T1000 (cell line): ENCODE measurements at regions not wholly inside any gene's neighbourhood (a gene's known extent, or its start where the extent isn't known, plus 50 kb on each side); places are given as distances from the start of the nearest gene placed in this dataset.

Experiments
- DNase-seq: peaks from one replicate; lab custom pipeline; 2025; ENCODE audit warnings: mixed read lengths; lab: John Stamatoyannopoulos, UW

- no peak for DNase-seq
These were observed 67.8 kb upstream of the CITED2 start for GRCh38 chr6:139442188-139442671.

DNA sequence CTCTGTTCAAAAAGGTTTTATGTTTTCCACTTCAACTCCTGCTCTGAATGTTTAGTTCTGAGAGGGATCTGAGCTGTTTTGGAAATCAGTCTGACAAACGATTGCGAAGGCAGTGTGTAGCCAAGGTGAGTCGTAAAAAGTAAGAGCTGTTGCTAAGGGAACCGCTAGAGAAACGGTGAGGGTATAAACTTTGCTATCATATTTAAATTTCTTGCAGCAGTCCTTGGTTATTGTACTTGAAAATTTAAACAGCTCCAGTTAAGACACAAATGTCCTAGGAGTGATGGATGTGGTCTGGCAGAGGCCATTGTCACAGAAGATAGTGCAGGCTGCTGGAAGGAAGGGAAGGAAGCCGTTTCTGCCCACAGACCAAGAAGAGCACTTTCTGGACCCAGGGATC is 64.9 kb upstream of the CITED2 start:
- no peak for DNase-seq

DNA sequence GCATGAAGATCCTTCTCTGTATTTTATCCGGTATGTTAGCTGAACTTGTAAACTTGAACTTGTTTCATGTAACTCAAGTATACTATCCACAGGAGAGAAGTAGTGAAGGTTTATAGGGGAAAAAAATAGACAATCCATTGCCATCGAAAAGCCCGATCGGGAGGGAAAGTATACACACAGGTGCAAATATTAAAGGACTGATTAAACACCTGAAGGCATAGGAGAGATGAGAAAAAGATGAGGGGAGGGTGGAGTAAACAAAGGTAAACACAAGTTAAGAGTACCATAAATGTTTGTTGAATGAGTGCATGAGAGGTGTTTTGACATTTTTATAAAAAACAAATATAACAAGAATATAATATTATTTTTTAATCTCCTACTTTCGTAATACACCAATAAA is 64.3 kb upstream of the CITED2 start:
- no peak for DNase-seq

- DNase-seq: no peak
These were observed 62.5 kb upstream of the CITED2 start for GRCh38 chr6:139436957-139437348.

- DNase-seq: no peak
These were observed 61.9 kb upstream of the CITED2 start for GRCh38 chr6:139436200-139436956.

- DNase-seq: no peak
These were observed 59.4 kb upstream of the CITED2 start for GRCh38 chr6:139433631-139434419.

- no peak for DNase-seq
These were observed 57.1 kb upstream of the CITED2 start for GRCh38 chr6:139431602-139431956.

DNA sequence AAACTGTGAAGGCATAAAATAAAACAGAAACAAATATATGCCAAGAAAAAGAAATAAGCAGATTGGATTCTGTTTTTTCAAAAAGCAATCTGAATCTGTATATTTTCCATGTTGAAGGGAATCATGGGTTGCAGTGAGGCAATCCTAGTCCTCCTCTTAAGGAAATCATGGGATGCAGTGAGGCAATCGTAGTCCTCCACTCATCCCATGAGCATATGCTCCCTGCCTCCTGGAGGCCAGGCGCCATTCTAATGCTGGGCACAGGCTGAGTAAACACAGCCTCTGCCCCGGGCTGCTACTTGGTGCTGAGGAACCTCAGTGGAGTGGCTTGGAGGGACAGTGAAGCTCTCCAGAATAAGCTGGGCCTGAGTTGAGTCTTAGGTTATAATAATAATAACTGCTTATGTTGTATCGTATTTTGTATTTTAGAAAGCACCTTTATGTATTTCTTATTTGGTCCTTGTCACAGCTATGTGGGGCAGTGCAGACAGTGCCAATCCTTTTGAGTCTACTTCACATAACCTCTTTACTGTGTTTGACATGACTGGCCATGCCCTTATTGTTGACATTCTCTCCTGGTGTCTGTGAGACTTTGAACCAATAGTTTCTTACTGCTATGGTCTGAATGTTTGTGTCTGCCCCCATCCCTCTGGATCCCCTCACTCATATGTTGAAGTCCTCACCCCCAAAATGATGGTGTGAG is 56.6 kb upstream of the CITED2 start:
- no peak for DNase-seq

GRCh38 chr6:139429580-139430145 is 55.2 kb upstream of the CITED2 start:
- DNase-seq: no peak

- DNase-seq: no peak
These were observed 52.8 kb upstream of the CITED2 start for GRCh38 chr6:139427199-139427598.

GRCh38 chr6:139426795-139427194 is 52.3 kb upstream of the CITED2 start:
- no peak for DNase-seq

- DNase-seq: no peak
These were observed 51.3 kb upstream of the CITED2 start for GRCh38 chr6:139425780-139426179.

- DNase-seq: no peak
These were observed 49.7 kb upstream of the CITED2 start for GRCh38 chr6:139423971-139424667.
